AG20443 (cell line): ENCODE measurements at regions not wholly inside any gene's neighbourhood (a gene's known extent, or its start where the extent isn't known, plus 50 kb on each side); places are given as distances from the start of the nearest gene placed in this dataset.
A peak's percentile ranks its signal among the peaks of the same experiment; 100 is the strongest.
"Not testable (repeated sequence)": the region's sequence is repeated elsewhere in the genome, so short reads cannot be mapped to it uniquely, and the experiment has no call there.

ENCODE experiments used
- DNase-seq: peaks from one replicate; pipeline ENCODE4 v3.0.0; 2012; ENCODE audit warnings: low spot score, mixed read lengths

- DNase-seq, result not testable (repeated sequence)
Observed at GRCh38 chr11:11715075-11715474, 93.3 kb upstream of the GALNT18 start.

GRCh38 chr11:11710556-11710955 is 88.8 kb upstream of the GALNT18 start:
- no peak for DNase-seq

GRCh38 chr11:11709447-11710239 is 87.8 kb upstream of the GALNT18 start:
- DNase-seq, result no peak

- peak; percentile 17 for DNase-seq
Observed at GRCh38 chr11:11708256-11708655, 86.5 kb upstream of the GALNT18 start.

GRCh38 chr11:11706028-11706427 is 84.2 kb upstream of the GALNT18 start:
- peak; percentile 29 for DNase-seq

GRCh38 chr11:11703885-11704284 is 82.1 kb upstream of the GALNT18 start:
- DNase-seq, result no peak

GRCh38 chr11:11701070-11701469 is 79.3 kb upstream of the GALNT18 start:
- peak; percentile 86 for DNase-seq

GRCh38 chr11:11697796-11698195 is 76.0 kb upstream of the GALNT18 start:
- no peak for DNase-seq

- no peak for DNase-seq
Observed at GRCh38 chr11:11691296-11692151, 69.7 kb upstream of the GALNT18 start.

GRCh38 chr11:11681536-11681935 is 59.7 kb upstream of the GALNT18 start:
- DNase-seq, result no peak

GRCh38 chr11:11677672-11678356 is 56.0 kb upstream of the GALNT18 start:
- no peak for DNase-seq

GRCh38 chr11:11675671-11676181 is 53.9 kb upstream of the GALNT18 start:
- no peak for DNase-seq

- no peak for DNase-seq
Observed at GRCh38 chr11:11672789-11673188, 51.0 kb upstream of the GALNT18 start.

GRCh38 chr11:11672101-11672500 is 50.3 kb upstream of the GALNT18 start:
- no peak for DNase-seq
